ENCODE measurements at regions not wholly inside any gene's neighbourhood (a gene's known extent, or its start where the extent isn't known, plus 50 kb on each side); places are given as distances from the start of the nearest gene placed in this dataset.

DNA sequence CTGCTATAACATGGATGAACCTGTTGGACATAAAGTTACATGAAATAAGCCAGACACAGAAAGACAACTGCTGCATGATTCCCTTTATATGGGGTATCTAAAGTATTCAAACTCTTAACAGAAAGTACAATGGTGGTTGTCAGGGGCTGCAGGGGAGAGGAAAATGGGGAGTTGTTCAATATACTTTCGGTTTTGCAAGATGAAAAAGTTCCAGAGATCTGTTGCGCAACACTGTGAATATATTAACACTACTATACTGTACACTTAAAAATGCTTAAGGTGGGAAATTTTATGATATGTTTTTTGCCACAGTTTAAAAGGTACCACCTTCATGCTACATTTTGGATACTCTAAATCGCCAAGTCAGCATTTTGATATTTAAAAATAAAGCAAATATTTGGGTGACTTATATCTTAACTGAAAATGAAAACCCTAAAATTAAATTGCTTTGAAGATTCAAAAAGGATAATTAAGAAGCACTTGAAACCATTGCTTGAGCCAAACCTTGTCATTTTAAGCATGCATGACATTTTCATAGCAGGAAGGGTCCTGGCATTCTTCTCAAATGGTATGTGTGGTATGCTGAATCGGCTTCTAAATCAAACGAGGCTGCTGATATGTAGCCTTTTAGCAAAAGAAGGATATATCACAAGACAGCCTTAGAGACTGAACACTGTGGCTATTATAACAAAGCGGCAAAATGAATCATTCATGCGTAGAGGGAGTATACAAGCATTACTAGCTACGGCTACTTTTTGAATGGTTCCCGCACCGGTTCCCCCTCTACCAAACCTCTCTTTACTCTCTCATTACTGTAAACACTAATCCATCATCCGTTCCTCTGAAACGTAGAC, 607.1 kb upstream of the DIPK2B start:
- DNase-seq = peak; percentile 56 to 85 (median 80)

DNA sequence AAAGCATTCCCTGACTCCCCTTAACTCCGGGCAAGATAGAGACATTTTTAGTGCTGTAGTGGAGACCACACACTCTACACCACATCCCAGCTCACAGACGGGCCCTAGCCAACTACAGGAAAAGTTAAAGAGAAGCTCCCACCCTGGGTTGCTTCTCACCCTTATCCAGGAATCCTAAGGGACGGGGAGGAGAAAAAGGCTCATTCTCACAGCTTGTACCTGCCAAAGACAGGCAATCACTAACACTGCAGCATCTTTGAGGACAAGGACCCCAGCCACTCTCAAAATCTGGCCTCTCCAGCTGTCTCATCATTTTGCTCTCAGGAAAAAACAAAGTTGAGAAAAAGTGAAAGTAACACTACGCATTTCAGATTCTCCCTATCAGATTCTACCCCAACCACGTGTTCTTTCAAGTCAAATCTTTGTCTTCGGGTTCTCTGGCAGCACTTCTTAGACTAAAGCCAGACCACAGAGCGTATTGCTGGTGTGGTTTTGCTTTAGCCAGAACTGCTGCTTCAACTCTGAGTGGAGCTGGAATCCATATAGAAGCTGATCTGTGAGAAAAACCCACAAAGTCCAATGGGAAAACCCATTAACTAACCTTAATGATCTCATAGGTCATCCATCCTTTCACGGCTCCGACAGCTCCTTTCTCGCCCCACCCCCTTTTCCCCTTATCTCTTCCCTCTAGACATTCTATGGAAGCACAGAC, 605.9 kb upstream of the DIPK2B start:
- DNase-seq = peak; percentile 68 to 88 (median 73)

DNA sequence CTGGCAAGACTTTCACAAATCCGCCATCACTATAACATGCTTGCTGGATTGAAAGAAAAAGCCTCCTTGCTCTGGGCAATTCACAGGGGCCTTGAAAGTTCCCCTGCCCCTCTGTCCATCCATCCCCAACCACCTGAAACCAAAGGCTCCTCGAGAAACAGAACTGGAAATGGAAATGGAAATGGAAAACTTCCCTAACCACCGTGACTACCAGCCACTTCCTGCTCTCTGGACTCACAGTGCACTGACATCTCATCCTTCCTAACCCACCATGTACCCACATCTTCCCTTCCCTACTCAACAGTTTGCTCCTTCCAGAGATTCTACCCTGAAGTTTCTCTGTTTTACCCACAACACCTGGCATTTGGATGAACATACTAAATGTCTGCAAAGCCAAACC, 603.6 kb upstream of the DIPK2B start:
- DNase-seq = peak; percentile 59 to 72 (median 71)

DNA sequence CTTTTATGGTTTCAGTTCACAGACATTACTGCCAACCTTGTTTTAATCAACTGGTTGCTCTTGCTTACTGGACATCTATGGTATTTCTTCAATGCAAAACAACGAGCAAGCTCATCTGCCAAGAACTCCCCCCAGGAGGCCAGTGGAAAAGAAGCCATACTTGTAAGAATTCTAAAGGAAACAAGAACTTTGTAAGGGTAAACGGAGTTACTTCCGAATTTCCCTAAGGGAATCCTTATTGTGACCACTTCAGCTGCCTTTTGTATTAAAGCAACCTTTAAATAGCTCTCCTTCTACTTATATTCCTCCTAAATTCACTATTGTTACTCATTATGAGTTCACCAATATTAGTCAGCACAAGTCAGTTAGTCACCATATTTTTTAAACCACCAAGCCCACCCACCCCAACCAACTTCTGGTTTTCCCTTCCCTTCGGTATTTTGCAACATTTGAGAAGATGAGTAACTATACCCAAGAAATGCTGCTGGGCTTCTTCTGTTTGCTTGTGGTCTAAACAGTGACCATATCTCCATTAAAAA, 602.8 kb upstream of the DIPK2B start:
- peak; percentile 80 to 93 (median 91) for DNase-seq

DNA sequence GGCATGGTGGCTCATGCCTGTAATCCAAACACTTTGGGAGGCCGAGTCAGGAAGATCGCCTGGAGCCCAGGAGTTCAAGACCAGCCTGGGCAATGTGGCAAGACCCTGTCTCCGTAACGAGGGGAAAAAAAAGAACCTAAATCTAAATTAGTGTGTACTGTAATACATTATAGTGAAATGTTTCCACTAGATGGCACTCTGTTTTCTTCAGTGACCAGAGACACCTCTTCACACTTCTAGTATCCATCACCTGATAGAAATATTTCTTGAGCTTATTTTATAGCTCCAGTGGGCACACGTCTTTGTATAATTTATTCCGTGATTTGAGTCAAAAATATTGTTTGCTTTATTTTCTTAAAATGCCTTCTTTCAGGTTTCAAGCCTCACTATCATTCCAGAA, 600.9 kb upstream of the DIPK2B start:
- DNase-seq = peak; percentile 47 to 69 (median 62)

DNA sequence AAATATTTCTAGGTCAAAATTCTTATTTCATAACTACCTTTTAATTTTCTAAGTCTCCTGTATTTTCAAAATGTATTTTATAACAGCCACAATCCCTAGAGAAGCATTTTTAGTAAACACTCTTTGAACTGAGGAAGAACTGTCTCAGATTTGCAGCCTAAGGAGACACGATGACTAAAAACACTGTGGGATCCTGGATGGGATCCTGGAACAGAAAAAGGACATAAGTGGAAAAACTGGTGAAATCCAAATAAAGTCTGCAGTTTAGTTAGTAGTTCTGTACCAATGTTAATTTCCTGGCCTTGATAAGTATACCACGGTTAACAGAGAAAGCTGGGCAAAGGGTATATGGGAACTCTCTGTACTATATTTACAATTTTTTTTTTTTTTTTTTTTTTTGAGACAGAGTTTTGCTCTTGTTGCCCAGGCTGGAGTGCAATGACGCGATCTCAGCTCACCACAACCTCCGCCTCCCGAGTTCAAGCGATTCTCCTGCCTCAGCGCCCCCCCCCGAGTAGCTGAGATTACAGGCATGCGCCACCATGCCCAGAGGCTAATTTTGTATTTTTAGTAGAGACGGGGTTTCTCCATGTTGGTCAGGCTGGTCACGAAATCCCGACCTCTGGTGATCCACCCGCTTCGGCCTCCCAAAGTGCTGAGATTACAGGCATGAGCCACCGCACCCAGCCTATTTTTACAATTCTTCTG, 600.2 kb upstream of the DIPK2B start:
- DNase-seq = peak in 2 of 3 donors; percentile 38 to 70

DNA sequence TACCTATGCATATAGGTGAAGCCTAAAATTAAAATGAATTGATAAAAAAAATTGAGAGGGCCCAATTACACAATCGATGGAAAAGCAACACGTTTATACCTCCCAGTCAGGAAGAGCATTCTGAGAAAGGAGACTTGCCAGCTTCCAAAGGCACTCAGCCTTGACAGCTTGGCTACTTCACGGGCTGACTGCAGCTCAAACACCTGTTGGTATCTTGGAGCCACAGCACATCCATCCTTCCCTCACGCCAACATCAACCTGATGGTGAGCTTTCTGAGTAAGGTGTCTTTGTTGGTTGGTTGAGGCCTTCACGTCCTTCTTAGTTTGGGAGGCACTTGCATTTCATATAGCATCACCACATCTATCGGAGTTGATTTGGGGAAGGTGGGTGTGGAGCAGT, 598.9 kb upstream of the DIPK2B start:
- no peak for DNase-seq

DNA sequence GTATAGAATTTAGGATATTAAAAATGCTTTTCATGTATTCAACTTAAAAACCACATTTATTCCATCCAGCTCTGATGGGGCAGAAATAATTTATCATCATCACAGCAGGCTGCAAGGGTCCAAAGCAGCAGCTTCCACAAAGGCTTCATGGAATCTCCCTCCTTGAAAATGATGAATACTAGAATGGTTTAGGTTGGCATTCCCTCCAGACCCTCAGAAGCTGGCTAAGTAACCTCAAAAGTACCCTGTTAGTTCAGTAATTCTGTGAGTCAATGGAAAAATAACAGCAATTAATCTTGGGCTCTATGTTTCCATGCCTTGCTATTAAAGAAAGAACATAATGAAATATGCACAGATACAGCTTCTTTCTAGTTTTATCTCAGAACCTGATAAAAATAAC, 594.9 kb upstream of the DIPK2B start:
- DNase-seq = no peak

DNA sequence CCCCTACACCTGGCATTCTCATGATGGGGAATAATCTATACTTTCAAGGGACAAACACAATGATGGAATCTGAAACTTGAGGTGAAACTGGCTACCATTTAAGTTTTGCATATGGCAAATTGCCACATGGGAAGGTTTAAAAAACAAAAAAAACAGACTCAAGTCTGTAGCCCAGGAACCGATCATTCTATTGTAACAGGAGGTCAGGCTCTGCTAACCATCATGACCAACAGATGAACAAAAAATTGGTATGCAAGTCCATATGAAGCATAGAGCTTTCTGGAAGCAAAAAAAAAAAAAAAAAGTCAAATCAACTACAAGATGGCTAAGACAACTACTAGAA, 594.3 kb upstream of the DIPK2B start:
- DNase-seq = no peak

DNA sequence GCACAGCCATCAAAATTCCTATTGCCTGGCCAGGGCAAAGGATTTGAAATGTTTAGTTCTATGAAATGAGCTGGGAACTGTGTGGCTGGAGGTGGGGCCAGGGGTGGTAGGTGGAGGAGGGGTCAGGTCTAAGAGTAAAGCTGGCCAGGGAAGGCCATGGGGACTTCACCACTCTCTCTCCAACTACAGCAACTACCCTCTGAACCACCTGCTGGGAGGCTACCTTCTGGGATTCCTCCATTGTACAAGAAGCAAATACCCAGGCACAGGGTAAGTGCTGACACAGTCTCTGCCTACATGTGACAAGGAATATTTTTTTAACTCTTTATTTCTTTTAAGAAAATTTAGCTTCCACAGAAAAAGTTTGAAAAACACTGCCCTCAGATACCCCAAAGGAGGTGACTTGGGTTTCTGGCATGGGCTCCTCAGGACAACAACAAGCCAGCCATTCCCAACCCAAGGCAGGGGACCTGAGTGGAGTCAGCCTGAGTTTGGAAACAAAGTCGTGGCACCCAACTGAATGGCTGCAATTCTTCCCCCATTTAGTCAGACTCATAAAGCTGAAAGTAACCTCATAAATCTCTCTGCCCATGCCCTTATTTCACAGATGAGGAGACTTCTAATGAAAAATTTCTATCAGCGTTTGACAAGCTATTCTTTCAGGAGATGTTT, 593.8 kb upstream of the DIPK2B start:
- DNase-seq = no peak

DNA sequence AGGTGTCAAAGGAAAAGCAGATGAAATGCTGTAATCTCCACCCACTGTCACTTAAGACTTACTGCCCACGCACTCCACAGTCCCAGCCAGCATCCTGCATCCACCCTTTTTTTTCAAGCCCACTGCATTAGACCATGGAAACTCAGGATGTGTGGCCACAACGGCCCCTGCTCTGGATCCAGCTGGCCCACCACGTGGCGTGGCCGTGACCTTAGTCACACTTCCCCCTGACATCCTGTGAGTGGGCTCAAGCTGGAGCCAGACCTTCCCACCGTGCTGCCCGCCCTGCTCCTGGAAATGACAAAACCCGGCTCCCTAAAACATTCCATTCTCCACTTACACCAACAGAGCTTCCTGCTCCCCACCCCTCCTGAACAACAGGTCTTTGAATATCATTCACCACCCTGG, 588.3 kb upstream of the DIPK2B start:
- peak; percentile 36 to 44 (median 43) for DNase-seq

DNA sequence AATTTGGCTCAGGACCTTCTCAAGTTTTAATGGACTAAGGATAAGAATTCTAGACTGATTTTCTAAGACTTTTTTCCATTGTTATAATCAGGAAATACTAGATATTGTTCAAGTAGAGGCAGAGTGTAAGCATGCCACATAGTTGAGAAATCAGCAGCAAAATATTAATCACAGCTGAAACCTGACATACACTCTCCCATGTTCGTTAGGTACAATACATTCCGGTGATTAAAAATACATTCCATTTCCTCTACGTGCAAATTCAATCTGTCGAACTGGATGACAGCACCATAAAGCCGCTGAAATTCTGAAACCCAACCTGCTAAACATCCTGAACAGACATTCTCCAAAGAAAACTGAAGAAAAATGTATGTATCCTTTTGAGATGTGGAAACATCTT, 587.6 kb upstream of the DIPK2B start:
- DNase-seq = no peak

DNA sequence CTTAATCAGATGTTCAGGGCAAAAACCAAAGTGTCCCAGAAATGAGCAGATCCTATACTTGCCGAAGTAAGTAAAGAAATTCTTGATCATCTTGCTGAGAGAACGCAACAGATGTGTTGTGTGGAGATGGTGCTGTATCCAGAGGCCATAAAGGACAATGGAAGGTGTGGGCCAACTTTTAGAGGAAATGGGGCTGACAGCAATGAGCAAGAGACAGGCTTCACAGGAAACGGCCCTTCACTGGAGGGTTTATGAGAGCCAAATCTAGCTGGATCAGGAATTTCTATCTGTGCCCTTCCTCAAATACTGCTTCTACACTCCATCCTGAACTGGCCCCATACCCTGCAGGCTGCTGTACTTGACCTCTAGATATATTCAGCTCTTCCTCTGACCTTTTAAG, 583.9 kb upstream of the DIPK2B start:
- DNase-seq = peak in 1 of 3 donors; percentile 10

DNA sequence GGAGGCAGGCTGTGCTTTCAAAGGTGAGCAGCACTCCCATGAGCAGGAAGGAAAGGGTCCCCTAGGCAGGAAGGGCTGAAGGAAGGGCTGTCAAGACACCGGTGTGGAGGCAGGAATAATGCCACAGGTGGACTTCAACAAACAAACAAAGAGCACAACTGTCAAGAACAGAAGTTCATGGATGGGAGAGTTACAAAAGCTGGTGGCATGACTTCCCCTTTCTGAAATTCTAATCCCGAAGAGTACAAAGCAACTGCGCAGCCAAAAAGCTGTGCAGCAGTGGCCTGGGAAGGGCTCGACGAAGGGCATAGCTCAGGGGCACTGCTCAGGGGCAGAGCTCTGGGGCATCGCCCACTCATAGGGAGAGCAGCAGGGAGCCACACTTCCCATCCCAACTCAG, 582.3 kb upstream of the DIPK2B start:
- peak in 2 of 3 donors; percentile 27 to 28 for DNase-seq

DNA sequence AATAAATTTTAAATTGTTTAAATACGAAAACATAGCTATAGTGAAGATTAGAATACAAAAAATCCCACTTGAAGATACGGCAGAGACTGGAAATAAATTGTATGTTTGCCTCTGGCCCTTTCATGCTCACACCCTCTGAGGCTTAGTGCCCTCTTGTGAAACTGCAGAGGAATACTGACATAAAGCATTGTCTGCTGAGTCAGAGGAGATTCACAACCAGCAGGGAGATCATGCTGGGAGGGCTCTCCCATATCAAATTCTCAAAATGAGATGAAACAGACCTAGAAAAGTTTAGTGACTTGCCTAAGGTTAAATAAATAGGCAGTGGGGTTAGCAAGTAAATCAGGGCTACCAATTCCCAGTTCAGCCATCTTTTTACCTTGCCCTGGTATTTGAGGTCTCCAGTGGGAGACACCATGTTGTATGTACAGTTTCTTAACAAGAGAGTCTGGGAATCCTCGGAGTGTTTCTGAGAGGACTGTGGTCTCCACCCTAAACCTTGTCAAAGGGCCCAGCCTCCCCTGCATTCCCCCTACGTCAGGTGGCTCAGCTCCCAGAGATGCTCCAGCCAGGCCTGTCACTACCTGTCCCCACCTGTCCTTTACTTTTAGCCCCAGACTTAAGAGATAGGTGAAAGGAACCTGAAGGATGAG, 581.4 kb upstream of the DIPK2B start:
- DNase-seq = peak; percentile 53 to 69 (median 57)

DNA sequence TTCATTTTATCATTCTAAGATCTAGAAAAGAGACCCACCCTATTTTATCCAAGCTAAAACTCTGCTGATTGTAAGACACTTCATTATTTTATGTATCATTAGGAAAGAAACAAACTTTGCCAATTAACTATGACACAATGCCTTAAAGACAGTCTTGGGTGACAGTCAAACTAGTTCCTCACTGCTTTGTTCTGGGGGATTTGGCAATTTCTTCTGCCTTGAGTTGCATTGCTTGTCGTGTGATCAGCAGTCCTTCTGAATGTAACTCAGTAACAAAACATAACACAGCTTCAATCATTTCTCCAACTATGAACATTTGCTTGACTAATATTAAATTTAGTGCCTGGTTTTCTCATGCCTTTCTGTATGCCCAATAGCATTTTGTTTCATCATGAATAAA, 577.9 kb upstream of the DIPK2B start:
- peak; percentile 56 to 72 (median 65) for DNase-seq

DNA sequence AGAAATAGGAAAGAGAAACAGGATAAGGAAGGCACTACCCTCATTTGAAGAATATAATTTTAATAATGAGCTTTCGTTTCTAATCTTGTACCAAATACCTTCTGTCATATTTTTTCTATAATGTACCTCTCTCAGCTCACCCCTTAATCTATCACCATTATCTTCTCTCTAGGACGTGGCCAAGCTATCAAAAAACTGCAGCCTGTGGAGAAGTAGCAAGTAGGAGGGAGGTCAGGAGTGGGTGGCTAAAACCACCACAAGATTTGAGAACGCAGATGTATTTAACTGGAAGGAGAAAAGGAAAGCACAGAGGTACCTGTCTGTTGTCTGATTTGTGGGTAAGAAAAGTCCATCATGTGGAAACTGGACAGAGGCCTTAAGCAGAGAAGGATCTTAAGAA, 576.7 kb upstream of the DIPK2B start:
- DNase-seq = peak in 2 of 3 donors; percentile 32 to 39

DNA sequence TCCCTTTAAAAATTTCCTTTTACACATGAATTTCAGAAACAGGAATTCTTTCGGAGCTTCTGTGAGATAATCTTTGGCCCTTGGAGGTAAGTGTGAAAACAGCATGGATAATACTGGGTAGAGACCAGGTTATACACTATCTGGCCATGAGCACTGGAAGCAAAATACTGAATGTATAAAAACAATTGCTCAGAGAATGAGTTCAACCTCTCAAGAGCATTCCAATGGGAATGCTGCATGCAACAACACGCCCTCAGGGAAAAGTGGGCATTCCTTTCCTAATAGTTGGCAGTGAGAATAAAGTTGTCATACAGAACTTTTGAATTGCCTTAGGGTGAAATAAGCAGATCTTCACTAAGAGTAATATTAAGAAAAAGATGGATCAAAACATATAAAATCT, 574.8 kb upstream of the DIPK2B start:
- no peak for DNase-seq

DNA sequence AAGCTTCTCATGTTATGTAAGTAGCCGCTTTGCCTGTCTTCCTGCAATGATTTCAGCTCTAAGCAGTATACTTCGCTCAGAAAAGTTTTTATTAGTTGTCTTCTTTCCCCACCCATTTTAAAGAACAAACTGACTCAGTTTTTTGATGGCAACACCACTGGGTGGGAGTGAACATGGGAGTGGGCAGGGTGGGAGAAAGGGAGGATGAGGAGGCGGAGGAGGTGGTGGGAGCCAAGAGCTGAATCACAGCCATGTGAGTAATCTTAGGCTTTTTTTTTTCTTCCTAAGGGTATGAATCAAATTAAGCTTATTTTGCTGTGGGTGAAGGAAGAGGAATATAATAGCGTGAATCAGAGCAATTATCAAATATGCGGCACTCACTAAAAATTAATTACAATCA, 574.3 kb upstream of the DIPK2B start:
- peak; percentile 76 to 81 (median 81) for DNase-seq

DNA sequence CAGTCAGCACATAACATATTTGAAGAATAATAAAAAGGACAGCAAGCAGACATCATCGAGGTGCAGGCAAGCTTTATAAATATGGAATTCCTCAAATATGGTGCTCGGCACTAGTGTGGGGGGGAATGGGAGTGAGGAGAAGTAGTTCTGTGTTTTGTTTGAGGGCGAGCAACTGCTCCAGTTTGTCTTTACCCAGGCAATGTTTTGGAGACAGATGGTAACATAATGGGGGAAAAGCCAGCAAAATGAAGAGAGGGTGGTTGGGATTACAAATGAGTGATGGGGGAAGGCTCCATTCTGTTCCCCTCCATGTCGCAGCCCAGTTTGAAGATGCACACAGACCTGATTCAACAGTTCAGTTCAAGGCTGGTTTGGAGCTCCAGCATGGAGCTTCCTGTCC, 572.9 kb upstream of the DIPK2B start:
- no peak for DNase-seq

DNA sequence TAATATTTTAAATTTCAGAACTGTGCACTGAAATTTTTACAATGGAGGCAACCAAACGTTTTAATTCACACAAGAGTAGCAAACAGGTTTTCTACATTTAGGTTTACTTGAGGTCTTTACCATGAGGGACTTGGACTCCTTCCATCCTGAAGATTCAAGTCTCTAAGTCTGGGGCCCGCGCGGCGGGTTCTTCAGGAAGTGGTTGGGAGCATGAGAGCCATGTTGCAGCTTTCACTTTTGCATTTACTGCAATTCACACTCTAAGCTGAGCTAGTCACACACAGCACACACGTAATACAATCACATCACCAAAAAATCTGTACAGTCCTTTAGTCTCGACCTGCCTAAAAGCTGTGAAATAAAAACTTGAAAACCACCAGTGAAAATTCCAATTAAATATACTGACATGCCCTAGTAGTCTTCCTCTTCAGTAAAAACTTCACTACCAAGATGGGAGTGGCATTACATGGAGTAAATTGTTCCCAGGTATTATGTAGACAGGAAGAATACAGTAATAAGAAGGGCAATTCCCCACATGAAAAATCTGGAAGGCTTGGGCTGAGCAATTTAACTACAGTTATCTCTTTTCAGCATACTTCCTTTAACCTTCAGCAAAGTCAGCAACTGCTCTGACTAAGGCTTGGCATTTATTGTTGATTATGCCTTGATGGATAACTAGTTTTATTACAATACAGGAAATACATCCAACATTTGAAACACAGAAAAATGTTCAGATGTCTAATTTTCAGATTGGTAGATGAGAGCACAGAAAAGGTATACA, 571.1 kb upstream of the DIPK2B start:
- DNase-seq = peak; percentile 67 to 85 (median 74)
